ENCODE measurements at regions not wholly inside any gene's neighbourhood (a gene's known extent, or its start where the extent isn't known, plus 50 kb on each side); places are given as distances from the start of the nearest gene placed in this dataset.

- TF ChIP-seq CTCF (IDR thresholded peaks at IDR 0.05) = no peak
- no peak for TF ChIP-seq POLR2A (IDR thresholded peaks at IDR 0.05)
These were observed 118.3 kb upstream of the THSD7B start for GRCh38 chr2:136647039-136647438.

Data from thyroid gland (tissue), 4 donors.